ENCODE measurements at regions not wholly inside any gene's neighbourhood (a gene's known extent, or its start where the extent isn't known, plus 50 kb on each side); places are given as distances from the start of the nearest gene placed in this dataset.

DNA sequence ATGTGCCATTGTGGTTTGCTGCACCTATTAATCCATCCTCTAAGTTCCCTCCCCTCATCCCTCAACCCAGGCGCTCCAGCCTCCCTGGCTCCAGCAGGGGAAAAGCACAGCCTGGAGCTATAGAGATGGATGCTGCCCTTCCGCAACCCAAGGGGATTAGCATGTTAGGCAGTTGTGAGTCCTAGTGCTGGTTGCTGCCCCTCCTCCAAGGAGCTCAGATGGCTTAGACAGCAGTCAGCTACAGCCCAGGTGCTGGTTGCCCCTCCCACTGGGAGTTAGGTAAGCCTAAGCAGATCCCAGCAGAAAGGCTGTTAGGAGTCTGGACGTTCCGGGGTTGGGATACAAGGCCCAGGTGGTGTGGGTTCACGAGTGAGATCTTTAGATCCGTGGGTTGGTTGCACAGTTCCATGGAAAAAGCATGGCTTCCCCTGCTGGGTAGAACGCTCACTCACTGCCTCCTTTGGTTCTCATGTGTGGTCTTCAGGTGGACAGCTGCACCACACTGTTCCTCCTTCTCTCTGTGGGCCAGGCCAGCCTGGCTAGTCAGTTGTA lies 446.1 kb downstream of the ZNF804A start:
- no peak for TF ChIP-seq POLR2A (IDR thresholded peaks at IDR 0.05)
- TF ChIP-seq, protein P1, sequence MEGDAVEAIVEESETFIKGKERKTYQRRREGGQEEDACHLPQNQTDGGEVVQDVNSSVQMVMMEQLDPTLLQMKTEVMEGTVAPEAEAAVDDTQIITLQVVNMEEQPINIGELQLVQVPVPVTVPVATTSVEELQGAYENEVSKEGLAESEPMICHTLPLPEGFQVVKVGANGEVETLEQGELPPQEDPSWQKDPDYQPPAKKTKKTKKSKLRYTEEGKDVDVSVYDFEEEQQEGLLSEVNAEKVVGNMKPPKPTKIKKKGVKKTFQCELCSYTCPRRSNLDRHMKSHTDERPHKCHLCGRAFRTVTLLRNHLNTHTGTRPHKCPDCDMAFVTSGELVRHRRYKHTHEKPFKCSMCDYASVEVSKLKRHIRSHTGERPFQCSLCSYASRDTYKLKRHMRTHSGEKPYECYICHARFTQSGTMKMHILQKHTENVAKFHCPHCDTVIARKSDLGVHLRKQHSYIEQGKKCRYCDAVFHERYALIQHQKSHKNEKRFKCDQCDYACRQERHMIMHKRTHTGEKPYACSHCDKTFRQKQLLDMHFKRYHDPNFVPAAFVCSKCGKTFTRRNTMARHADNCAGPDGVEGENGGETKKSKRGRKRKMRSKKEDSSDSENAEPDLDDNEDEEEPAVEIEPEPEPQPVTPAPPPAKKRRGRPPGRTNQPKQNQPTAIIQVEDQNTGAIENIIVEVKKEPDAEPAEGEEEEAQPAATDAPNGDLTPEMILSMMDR (IDR thresholded peaks at IDR 0.05): no peak
- Histone ChIP-seq H3K36me3 (no peaks in the 10 kb centered on the region), H3K4me1 (no peaks in the 10 kb centered on the region), H3K27me3 (no peaks in the 10 kb centered on the region), H3K4me3 (no peak overlapping the region), H3K9me3 (no peaks in the 10 kb centered on the region), H3K27ac (no peak overlapping the region)
- intact Hi-C loops (cut with DNase I; ENCODE audit: low total_unique reads): no loop called here
- DNase-seq: no peak

DNA sequence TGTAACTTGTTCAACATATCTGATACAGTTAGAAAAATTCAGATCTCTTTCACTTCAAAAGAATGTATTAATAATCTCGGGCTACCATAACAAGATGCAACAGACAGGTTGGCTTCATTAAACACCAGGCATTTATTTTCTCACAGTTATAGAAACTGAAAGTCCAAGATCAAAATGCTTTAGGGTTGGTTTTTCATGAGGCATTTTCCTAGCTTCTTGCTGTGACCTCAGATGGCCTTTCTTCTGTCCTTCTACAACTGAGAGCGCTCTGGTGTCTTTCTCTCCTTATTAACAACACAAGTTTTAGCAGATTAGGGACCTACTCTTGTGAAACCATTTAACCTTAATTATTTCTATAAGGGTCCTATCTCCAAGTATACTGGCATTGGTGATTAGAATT lies 452.5 kb downstream of the ZNF804A start:
- no peak for DNase-seq
- no peak overlapping the region for H3K27ac ChIP-seq
- no peaks in the 10 kb centered on the region for H3K4me1 ChIP-seq
- H3K36me3 ChIP-seq: no peaks in the 10 kb centered on the region
- intact Hi-C loops (cut with DNase I; ENCODE audit: low total_unique reads): no loop called here
- H3K4me3 ChIP-seq: no peak overlapping the region
- TF ChIP-seq, protein P1 (IDR thresholded peaks at IDR 0.05): no peak
- no peak for TF ChIP-seq POLR2A (IDR thresholded peaks at IDR 0.05)
- H3K27me3 ChIP-seq: no peaks in the 10 kb centered on the region
- no peaks in the 10 kb centered on the region for H3K9me3 ChIP-seq

DNA sequence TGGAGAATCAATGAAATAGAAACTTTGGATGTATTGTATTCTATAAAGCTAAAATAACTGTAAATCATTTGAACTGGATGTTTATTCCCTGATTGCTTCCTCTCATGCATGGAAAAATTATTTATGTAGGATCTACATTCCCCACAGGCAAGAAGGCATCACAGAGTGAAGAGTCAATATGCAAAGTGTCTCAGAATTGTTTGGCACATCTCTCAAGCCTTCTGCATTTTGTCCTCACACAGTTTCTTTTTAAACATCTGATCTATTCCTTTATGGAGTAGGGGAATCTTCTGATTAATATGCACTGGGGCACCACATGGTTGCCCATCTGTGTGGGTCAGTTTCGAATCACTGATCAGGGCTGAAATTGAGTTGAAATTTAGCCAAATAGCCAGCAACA lies 465.4 kb downstream of the ZNF804A start:
- DNase-seq: no peak
- no peak overlapping the region for H3K4me3 ChIP-seq
- intact Hi-C loops (cut with DNase I; ENCODE audit: low total_unique reads): no loop called here
- no peaks in the 10 kb centered on the region for H3K4me1 ChIP-seq
- H3K9me3 ChIP-seq: no peaks in the 10 kb centered on the region
- H3K27ac ChIP-seq: no peak overlapping the region
- no peaks in the 10 kb centered on the region for H3K36me3 ChIP-seq
- TF ChIP-seq, protein P1 (IDR thresholded peaks at IDR 0.05): no peak
- TF ChIP-seq POLR2A (IDR thresholded peaks at IDR 0.05): no peak
- H3K27me3 ChIP-seq: no peaks in the 10 kb centered on the region

DNA sequence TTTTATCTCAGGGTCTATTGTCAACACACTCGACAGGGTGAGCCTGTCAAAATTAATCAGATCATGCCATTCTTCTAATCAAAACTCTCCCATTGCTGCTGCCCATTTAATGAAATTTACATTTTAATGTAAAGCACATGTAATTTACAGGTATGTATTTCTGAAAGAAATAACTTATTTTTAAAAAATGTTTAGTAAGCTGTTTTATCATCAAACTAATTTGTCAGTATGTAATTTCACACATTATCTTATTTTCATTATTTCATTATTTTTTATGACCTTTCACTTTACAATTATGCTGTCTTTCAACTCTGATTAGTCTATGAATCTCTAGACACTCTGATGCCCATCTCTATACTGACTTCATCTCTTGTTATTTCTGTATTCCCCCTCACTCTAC lies 467.8 kb downstream of the ZNF804A start:
- no peak for TF ChIP-seq POLR2A (IDR thresholded peaks at IDR 0.05)
- TF ChIP-seq, protein P1 (IDR thresholded peaks at IDR 0.05): no peak
- Histone ChIP-seq H3K4me1 (no peaks in the 10 kb centered on the region), H3K9me3 (no peaks in the 10 kb centered on the region), H3K4me3 (no peak overlapping the region), H3K36me3 (no peaks in the 10 kb centered on the region), H3K27me3 (no peaks in the 10 kb centered on the region), H3K27ac (no peak overlapping the region)
- intact Hi-C loops (cut with DNase I; ENCODE audit: low total_unique reads): no loop called here
- no peak for DNase-seq

DNA sequence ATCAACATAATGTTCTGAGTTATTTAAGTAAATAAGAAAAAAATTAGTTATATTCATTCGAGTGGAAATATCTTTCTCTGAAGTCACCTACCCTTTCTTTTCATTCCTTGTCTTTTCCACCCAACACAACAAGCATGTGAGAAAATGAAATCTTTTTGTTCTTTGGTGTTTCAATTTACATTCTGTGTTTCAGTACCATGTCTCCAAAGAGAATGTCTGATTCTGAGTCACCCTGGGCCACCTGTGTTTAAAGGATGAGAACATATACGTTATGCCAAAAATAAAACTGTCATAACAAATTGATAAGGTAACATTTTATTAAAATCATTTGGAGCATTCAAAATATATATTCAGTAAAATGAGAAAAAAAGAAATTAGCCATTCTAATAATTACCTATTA lies 470.8 kb downstream of the ZNF804A start:
- intact Hi-C loops (cut with DNase I; ENCODE audit: low total_unique reads): no loop called here
- no peaks in the 10 kb centered on the region for H3K4me1 ChIP-seq
- no peaks in the 10 kb centered on the region for H3K36me3 ChIP-seq
- H3K4me3 ChIP-seq: no peak overlapping the region
- TF ChIP-seq POLR2A (IDR thresholded peaks at IDR 0.05): no peak
- TF ChIP-seq, protein P1 (IDR thresholded peaks at IDR 0.05): no peak
- H3K9me3 ChIP-seq: no peaks in the 10 kb centered on the region
- DNase-seq: no peak
- H3K27me3 ChIP-seq: no peaks in the 10 kb centered on the region
- H3K27ac ChIP-seq: no peak overlapping the region

Data from uterus (tissue), 3 donors.